ENCODE measurements at regions not wholly inside any gene's neighbourhood (a gene's known extent, or its start where the extent isn't known, plus 50 kb on each side); places are given as distances from the start of the nearest gene placed in this dataset.
"Not testable (repeated sequence)": the region's sequence is repeated elsewhere in the genome, so short reads cannot be mapped to it uniquely, and the experiment has no call there.

DNA sequence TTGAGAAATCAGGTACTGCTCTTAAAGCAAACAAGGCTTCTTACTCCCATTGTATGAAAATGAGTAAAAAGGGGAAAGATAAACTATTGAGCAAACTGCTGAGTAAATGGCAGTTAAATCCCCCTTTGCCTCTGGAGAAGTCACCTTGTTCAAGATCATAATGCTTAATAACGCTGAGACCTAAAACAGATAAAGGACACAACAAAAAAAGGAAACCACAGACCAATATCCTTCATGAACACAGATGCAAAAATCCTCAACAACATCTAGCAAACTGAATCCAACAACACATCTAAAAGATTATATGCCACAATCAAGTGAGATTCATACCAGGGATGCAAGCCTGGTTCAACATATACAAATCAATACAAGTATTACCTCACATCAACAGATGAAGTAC is 109.0 kb upstream of the MDM1 start:
- DNase-seq (ENCODE audit: low read depth), result no peak
- no peaks in the 10 kb centered on the region for H3K36me3 ChIP-seq (ENCODE audit: control insufficient read depth, insufficient read depth, low read length)
- no peaks in the 10 kb centered on the region for H3K27me3 ChIP-seq (ENCODE audit: control insufficient read depth, insufficient read depth, low read length)
- no peak overlapping the region for H3K4me3 ChIP-seq (ENCODE audit: low read depth, low read length)
- POLR2A ChIA-PET, result no interaction called here
- CTCF ChIA-PET, result no interaction called here
- TF ChIP-seq, protein P1, sequence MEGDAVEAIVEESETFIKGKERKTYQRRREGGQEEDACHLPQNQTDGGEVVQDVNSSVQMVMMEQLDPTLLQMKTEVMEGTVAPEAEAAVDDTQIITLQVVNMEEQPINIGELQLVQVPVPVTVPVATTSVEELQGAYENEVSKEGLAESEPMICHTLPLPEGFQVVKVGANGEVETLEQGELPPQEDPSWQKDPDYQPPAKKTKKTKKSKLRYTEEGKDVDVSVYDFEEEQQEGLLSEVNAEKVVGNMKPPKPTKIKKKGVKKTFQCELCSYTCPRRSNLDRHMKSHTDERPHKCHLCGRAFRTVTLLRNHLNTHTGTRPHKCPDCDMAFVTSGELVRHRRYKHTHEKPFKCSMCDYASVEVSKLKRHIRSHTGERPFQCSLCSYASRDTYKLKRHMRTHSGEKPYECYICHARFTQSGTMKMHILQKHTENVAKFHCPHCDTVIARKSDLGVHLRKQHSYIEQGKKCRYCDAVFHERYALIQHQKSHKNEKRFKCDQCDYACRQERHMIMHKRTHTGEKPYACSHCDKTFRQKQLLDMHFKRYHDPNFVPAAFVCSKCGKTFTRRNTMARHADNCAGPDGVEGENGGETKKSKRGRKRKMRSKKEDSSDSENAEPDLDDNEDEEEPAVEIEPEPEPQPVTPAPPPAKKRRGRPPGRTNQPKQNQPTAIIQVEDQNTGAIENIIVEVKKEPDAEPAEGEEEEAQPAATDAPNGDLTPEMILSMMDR (IDR thresholded peaks at IDR 0.05; ENCODE audit: insufficient read depth, low read depth, low read length), result no peak

DNA sequence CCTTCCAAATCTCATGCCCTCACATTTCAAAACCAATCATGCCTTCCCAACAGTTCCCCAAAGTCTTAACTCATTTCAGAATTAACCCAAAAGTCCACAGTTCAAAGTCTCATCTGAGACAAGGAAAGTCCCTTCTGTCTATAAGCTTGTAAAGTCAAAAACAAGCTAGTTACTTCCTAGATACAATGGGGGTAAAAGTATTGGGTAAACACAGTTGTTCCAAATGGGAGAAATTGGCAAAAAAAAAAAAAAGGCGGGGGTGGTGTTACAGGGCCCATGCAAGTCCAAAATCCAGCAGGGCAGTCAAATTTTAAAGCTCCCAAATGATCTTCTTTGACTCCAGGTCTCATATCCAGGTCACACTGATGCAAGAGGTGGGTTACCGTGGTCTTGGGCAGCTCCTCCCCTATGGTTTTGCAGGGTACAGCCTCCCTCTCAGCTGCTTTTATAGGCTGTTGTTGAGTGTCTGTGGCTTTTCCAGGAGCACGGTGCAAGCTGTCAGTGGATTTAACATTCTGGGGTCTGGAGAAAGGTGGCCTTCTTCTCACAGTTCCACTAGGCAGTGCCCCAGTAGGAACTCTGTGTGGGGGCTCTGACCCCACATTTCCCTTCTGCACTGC is 110.3 kb upstream of the MDM1 start:
- POLR2A ChIA-PET, result interaction anchor here (0.6 kb wide), 1 partner anchor 172 kb away, joined by 15 read pairs; no protein-coding TSS in a partner anchor
- CTCF ChIA-PET, result interaction anchor here (0.6 kb wide), 1 partner anchor 47 kb away, joined by 3 read pairs; no protein-coding TSS in a partner anchor
- not testable (repeated sequence) for H3K4me3 ChIP-seq (ENCODE audit: low read depth, low read length); H3K36me3 ChIP-seq (ENCODE audit: control insufficient read depth, insufficient read depth, low read length); H3K27me3 ChIP-seq (ENCODE audit: control insufficient read depth, insufficient read depth, low read length); DNase-seq (ENCODE audit: low read depth)

DNA sequence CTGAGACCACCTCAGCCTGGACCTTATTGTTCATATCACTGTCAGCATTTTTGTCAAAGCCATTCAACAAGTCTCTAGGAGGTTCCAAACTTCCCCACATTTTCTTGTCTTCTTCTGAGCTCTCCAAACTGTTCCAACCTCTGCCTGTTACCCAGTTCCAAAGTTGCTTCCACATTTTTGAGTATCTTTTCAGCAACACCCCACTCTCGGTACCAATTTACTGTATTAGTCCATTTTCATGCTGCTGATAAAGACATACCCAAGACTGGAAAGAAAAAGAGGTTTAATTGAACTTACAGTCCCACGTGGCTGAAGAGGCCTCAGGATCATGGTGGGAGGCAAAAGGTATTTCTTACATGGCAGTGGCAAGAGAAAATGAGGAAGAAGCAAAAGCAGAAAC is 111.5 kb upstream of the MDM1 start:
- H3K36me3 ChIP-seq (ENCODE audit: control insufficient read depth, insufficient read depth, low read length); DNase-seq (ENCODE audit: low read depth); CTCF ChIA-PET; POLR2A ChIA-PET; H3K4me3 ChIP-seq (ENCODE audit: low read depth, low read length); H3K27me3 ChIP-seq (ENCODE audit: control insufficient read depth, insufficient read depth, low read length): not testable (repeated sequence)

DNA sequence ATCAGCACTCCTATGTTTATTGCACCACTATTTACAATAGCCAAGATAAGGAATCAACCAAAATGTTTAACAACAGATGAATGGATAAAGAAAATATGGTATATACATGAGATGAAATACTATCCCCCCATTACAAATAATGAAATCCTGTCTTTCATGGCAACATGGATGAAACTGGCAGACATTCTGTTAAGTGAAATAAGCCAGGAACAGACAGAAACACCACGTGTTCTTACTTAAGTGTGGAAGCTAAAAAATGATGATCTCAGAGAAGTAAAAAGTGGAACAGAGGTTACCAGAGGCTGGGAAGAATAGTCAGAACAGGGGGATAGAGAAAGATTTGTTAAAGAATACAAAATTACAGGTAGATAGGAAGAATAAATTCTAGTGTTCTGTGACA is 113.7 kb upstream of the MDM1 start:
- POLR2A ChIA-PET, result interaction anchor here (0.5 kb wide), 1 partner anchor 151 kb away, joined by 3 read pairs; no protein-coding TSS in a partner anchor

DNA sequence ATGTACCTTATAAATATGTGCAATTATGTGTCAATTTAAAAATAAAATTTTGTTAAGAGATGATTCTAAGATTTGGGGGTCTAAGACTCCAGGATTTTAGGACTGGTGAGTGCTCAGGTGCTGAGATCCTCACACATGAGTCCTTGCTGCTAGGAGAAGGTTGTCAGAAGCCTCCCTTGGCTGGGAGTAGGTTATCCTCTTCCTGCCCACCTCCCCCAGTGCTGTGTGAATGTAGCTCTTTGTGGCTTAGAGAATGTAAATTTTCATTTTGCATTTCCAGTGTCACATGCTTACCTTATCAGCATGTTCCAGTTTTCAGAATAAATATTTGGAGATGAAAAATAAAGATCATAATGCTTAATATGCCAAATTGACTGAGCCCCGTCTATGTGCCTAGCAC is 114.2 kb upstream of the MDM1 start:
- CTCF ChIA-PET, result no interaction called here

More for the DNA sequence above, 113.7 kb upstream of the MDM1 start:
- H3K27me3 ChIP-seq (ENCODE audit: control insufficient read depth, insufficient read depth, low read length), result no peaks in the 10 kb centered on the region
- no peaks in the 10 kb centered on the region for H3K36me3 ChIP-seq (ENCODE audit: control insufficient read depth, insufficient read depth, low read length)
- CTCF ChIA-PET, result no interaction called here
- DNase-seq (ENCODE audit: low read depth), result no peak
- H3K4me3 ChIP-seq (ENCODE audit: low read depth, low read length), result no peak overlapping the region
- TF ChIP-seq, protein P1 (IDR thresholded peaks at IDR 0.05; ENCODE audit: insufficient read depth, low read depth, low read length), result no peak

DNA sequence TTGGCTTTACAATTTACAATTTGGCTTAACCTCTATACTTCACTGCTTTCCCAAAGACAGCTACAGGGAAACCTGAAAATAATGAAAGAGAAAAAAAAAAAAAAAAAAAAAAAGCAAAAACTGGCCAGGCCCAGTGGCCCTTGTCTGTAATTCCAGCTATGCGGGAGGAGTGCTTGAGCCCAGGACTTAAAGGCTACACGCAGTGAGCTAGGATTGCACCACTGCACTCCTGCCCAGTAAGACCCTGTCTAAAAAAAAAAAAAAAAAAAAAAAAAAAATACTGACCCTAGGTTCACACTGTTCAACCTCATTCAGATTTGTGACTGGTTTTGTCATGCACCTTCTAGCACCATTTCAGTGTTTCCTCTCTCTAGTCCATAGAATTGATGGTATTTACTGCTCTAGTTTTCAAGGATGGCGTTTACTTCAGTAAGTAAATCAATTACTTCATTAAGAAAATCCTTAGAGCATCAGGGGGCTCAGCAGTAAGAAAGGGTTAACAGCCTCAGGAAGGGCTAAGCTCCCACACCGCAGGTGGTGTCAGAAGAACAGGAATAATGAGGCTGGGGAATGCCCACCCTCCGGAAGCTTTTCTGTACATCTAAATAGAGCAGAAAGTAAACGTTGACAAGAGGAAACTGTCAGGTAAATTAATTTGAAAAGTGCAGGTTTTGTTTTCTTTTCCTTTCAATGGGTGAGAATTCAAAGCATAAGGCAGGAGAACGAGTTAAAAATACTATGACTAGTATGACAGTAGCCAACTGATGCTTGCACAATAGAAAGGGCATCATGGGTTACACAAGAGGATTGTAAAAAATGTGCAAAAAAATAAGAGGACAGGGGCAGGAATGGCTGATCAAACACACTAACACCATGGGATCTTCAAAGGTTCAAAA is 115.0 kb upstream of the MDM1 start:
- no peaks in the 10 kb centered on the region for H3K36me3 ChIP-seq (ENCODE audit: control insufficient read depth, insufficient read depth, low read length)
- DNase-seq (ENCODE audit: low read depth), result no peak
- H3K4me3 ChIP-seq (ENCODE audit: low read depth, low read length), result no peak overlapping the region
- ChIA-PET POLR2A (no interaction called here), CTCF (no interaction called here)
- H3K27me3 ChIP-seq (ENCODE audit: control insufficient read depth, insufficient read depth, low read length), result no peaks in the 10 kb centered on the region
- TF ChIP-seq, protein P1 (IDR thresholded peaks at IDR 0.05; ENCODE audit: insufficient read depth, low read depth, low read length), result no peak

More for the DNA sequence above, 114.2 kb upstream of the MDM1 start:
- TF ChIP-seq, protein P1 (IDR thresholded peaks at IDR 0.05; ENCODE audit: insufficient read depth, low read depth, low read length), result no peak
- no peaks in the 10 kb centered on the region for H3K36me3 ChIP-seq (ENCODE audit: control insufficient read depth, insufficient read depth, low read length)
- no peak overlapping the region for H3K4me3 ChIP-seq (ENCODE audit: low read depth, low read length)
- DNase-seq (ENCODE audit: low read depth), result no peak
- POLR2A ChIA-PET, result interaction anchor here (0.5 kb wide), 1 partner anchor 151 kb away, joined by 3 read pairs; no protein-coding TSS in a partner anchor
- H3K27me3 ChIP-seq (ENCODE audit: control insufficient read depth, insufficient read depth, low read length), result no peaks in the 10 kb centered on the region
